Thyroid gland (tissue), 4 donors: ENCODE measurements at regions not wholly inside any gene's neighbourhood (a gene's known extent, or its start where the extent isn't known, plus 50 kb on each side); places are given as distances from the start of the nearest gene placed in this dataset.

Experiments
- DNase-seq, 2 donors: peaks; one replicate each; pipeline ENCODE4 v3.0.0-alpha.2; 2019
- H3K27ac ChIP-seq, 3 donors: fragments of 200-600 bp; sonication (generic); 1 replicate in 2 of 3; 2 replicates in 1 of 3; pipeline ENCODE4 v1.5.1; 2016 to 2019; ENCODE audit warnings: mild to moderate bottlenecking in 1 of 3, moderate library complexity in 1 of 3
- H3K27me3 ChIP-seq: fragments of 200-600 bp; sonication (generic); one replicate; pipeline ENCODE4 v1.5.1; 2019
- H3K36me3 ChIP-seq, 2 donors: fragments of 200-600 bp; sonication (generic); one replicate each; pipeline ENCODE4 v1.5.1; 2016 to 2019
- H3K4me1 ChIP-seq, 2 donors: fragments of 200-600 bp; sonication (generic); one replicate each; pipeline ENCODE4 v1.5.1; 2017 to 2019
- H3K4me3 ChIP-seq, 3 donors: fragments of 200-600 bp; sonication (generic); replicated peaks in 1 of 3; 1 replicate in 2 of 3; 2 replicates in 1 of 3; pipeline ENCODE4 v1.5.1; 2016; ENCODE audit warnings: mild to moderate bottlenecking in 1 of 3
- H3K9me3 ChIP-seq: fragments of 200-600 bp; sonication (generic); one replicate; pipeline ENCODE4 v1.5.1; 2017
- POLR2A ChIP-seq, 2 donors: fragments of 450-650 bp; IDR thresholded peaks; one replicate each; pipeline ENCODE4 v1.6.1; 2017; ENCODE audit warnings: antibody characterized with exemption in 2 of 2, mild to moderate bottlenecking in 2 of 2, moderate library complexity in 1 of 2
- WGBS, 2 donors: methylation state at CpG; one replicate each; pipeline ENCODE4 v1.1.5; 2017; 5-methylcytosine and 5-hydroxymethylcytosine counted together
- intact Hi-C: fragments of 100-400 bp; cut with DNase I; formaldehyde crosslinking; loops from one replicate; pipeline ENCODE4 v1.15.1; 2023
- TF ChIP-seq, protein P1 (sequence below), 6 experiments: fragments of 200-600 bp in 3 of 6; fragments of 450-650 bp in 3 of 6; sonication (generic) in 3 of 6; IDR thresholded peaks; one replicate each; pipeline ENCODE4 v1.5.1; 2016 to 2019; ENCODE audit warnings: antibody characterized with exemption in 6 of 6, mild to moderate bottlenecking in 2 of 6, inconsistent platforms in 1 of 6, moderate library complexity in 1 of 6

DNA sequence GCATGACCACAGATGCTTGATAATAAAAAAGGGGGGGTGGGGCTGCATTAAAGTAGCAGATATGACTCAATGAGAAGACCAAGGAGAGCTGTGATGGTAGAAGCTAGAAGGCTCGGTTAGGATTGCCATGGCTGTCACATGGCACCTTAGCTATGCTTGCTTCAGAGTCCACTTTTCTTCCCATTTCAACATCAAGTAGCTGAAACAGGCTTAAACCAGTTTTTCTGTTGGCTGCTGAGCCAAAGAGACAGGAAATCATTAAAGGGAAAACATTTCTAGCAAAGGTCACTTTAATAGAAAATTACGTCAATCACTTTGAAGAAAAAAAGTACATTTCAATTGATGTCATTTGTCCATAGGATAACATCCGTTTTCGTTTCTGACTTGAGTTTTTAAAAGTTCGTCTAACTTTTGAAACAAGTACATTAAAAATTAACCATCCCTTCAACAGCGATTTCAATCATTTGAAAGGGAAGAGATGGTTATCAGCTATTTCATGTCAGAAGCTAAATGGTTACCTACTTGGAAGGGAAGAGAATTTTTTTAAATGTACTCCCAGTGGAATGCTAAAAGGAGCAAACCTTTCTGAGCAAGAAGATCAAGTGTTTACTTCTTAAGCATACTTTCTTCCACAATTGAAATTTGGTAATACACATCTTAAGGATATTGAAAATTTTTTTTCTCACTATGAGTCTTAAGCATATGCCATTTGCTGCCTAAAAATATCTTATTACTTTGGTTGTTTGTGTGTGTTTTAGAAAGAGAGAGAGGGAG lies 488.1 kb upstream of the PRMT6 start:
- H3K4me1 ChIP-seq, result no peaks in the 10 kb centered on the region
- no peaks in the 10 kb centered on the region for H3K36me3 ChIP-seq
- TF ChIP-seq, protein P1, sequence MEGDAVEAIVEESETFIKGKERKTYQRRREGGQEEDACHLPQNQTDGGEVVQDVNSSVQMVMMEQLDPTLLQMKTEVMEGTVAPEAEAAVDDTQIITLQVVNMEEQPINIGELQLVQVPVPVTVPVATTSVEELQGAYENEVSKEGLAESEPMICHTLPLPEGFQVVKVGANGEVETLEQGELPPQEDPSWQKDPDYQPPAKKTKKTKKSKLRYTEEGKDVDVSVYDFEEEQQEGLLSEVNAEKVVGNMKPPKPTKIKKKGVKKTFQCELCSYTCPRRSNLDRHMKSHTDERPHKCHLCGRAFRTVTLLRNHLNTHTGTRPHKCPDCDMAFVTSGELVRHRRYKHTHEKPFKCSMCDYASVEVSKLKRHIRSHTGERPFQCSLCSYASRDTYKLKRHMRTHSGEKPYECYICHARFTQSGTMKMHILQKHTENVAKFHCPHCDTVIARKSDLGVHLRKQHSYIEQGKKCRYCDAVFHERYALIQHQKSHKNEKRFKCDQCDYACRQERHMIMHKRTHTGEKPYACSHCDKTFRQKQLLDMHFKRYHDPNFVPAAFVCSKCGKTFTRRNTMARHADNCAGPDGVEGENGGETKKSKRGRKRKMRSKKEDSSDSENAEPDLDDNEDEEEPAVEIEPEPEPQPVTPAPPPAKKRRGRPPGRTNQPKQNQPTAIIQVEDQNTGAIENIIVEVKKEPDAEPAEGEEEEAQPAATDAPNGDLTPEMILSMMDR (IDR thresholded peaks at IDR 0.05), result no peak
- TF ChIP-seq POLR2A (IDR thresholded peaks at IDR 0.05), result no peak
- intact Hi-C loops, result no loop called here
- no peak overlapping the region for H3K27ac ChIP-seq
- no peaks in the 10 kb centered on the region for H3K27me3 ChIP-seq
- no peak overlapping the region for H3K4me3 ChIP-seq
- DNase-seq, result no peak
- 61 to 65% methylated on average over 6 of the region's 6 CpGs for WGBS, 2 donors
- no peaks in the 10 kb centered on the region for H3K9me3 ChIP-seq

DNA sequence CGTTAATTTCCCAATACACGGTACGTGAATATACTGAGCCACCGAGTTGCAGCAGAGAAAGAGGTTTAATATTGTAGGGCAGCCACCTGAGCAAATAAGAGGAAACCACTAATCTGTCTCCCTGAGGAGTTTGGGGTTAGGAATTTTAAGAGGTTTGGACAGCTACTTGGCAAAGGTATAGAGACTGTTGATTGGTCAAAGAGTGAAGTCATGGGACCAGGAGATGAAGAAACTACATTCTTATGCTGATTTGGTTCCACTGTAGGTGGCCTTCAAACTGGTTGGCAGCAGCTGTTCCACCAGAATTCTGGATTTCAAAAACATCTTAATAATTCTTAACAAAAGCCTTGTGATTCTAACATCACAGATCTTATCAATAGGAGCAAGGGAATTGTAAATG lies 485.4 kb upstream of the PRMT6 start:
- H3K27me3 ChIP-seq, result no peaks in the 10 kb centered on the region
- no peaks in the 10 kb centered on the region for H3K4me1 ChIP-seq
- H3K27ac ChIP-seq, result no peak overlapping the region
- no peaks in the 10 kb centered on the region for H3K36me3 ChIP-seq
- TF ChIP-seq, protein P1 (IDR thresholded peaks at IDR 0.05), result no peak
- no peak for TF ChIP-seq POLR2A (IDR thresholded peaks at IDR 0.05)
- no peak for DNase-seq
- H3K9me3 ChIP-seq, result no peaks in the 10 kb centered on the region
- no peak overlapping the region for H3K4me3 ChIP-seq
- intact Hi-C loops, result no loop called here
- 81 to 87% methylated on average over 4 of the region's 4 CpGs for WGBS, 2 donors

DNA sequence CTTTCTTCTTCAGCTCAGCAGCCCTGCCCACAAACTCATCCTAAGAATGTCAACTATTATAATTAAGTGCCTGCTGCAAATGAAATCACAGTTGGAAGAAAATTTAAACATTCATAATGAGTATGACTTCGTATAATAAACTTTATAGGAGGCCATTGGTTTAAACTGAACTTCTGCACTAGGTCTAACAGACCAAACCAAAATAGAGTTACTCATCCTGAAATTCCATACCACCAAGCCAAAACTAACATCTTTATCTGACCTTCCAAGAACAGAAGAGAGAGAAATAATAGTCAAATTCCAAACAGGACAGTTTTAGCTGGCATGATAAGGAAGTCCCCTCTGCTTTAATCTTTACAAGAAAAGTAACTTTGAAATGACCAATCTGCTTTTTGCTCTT lies 472.4 kb upstream of the PRMT6 start:
- Histone ChIP-seq H3K27ac (no peak overlapping the region), H3K4me1 (no peaks in the 10 kb centered on the region), H3K9me3 (no peaks in the 10 kb centered on the region), H3K4me3 (no peak overlapping the region), H3K27me3 (no peaks in the 10 kb centered on the region), H3K36me3 (no peaks in the 10 kb centered on the region)
- intact Hi-C loops, result no loop called here
- TF ChIP-seq POLR2A (IDR thresholded peaks at IDR 0.05), result no peak
- TF ChIP-seq, protein P1 (IDR thresholded peaks at IDR 0.05), result no peak
- no peak for DNase-seq
- whole genome bisulfite sequencing, 2 donors, result 48 to 64% methylated on average over 1 of the region's 1 CpG

DNA sequence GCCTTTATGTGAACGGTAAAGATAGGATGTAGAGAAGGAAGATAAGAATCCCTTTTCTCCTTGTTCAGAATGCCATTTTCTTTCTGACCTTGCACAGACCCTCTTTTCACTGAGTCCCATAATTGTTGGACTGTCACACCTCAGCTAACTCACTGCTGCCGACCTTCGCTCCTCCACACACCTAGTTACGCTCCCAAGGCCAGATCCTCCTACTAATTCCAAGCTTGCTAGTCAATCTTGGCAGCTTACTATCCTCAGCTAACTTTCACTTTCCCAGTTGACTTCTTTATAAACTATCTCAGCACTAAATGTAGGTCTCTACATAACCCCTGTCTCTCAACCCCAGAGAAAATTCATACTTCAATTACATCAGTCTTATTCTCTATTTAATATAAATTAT lies 471.8 kb upstream of the PRMT6 start:
- intact Hi-C loops, result no loop called here
- TF ChIP-seq POLR2A (IDR thresholded peaks at IDR 0.05), result no peak
- TF ChIP-seq, protein P1 (IDR thresholded peaks at IDR 0.05), result no peak
- Histone ChIP-seq H3K4me3 (no peak overlapping the region), H3K27ac (no peak overlapping the region), H3K36me3 (no peaks in the 10 kb centered on the region), H3K4me1 (no peaks in the 10 kb centered on the region), H3K27me3 (no peaks in the 10 kb centered on the region), H3K9me3 (no peaks in the 10 kb centered on the region)
- 84 to 86% methylated on average over 4 of the region's 4 CpGs for WGBS, 2 donors
- no peak for DNase-seq

DNA sequence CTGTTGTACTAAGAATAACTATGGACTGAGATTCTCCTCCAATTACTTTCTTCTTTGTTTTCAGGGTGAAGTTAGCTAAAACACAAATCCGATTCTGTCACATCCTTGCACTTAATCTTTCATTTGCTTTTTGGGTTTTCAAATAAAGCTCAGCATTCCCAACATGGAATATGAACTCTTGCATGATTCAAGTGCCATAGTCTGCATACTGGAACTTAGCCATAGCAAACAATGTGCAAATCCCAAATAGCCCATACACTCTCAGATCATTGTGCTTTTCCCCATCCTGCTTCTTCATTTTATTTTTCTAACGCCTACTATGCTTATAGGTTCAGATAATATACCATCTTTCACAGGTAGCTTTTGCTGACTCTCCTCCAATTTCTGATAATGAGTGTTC lies 455.8 kb upstream of the PRMT6 start:
- 55 to 60% methylated on average over 2 of the region's 2 CpGs for WGBS, 2 donors
- DNase-seq, result no peak
- Histone ChIP-seq H3K4me3 (no peak overlapping the region), H3K36me3 (no peaks in the 10 kb centered on the region), H3K27ac (no peak overlapping the region), H3K4me1 (no peaks in the 10 kb centered on the region), H3K9me3 (no peaks in the 10 kb centered on the region), H3K27me3 (no peaks in the 10 kb centered on the region)
- intact Hi-C loops, result no loop called here
- no peak for TF ChIP-seq POLR2A (IDR thresholded peaks at IDR 0.05)
- TF ChIP-seq, protein P1 (IDR thresholded peaks at IDR 0.05), result no peak
